EH (cell line): ENCODE measurements at regions not wholly inside any gene's neighbourhood (a gene's known extent, or its start where the extent isn't known, plus 50 kb on each side); places are given as distances from the start of the nearest gene placed in this dataset.
A peak's percentile ranks its signal among the peaks of the same experiment; 100 is the strongest.

ENCODE experiments used
- DNase-seq: peaks from one replicate; pipeline ENCODE4 v3.0.0-alpha.2; 2015; ENCODE audit warnings: low read depth

DNA sequence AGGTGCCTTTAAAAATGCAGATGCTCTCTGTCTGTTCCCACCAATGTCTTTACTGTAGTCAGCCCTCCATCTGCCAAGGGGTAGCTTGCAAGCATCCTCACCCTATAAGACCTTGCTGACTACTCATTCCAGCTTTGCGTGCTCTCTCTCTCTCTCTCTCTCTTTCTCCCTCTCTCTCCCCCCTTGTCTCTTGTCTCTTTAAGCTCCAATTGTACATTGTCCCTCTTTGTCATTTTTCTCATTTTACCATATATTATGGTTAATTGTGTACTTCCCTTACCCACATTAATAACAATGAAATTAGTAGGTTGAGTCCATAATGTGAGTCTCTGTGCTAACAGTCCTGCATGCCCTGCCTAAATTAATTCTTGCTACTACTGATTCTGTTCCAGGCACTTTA is 350.2 kb upstream of the CDH4 start:
- no peak for DNase-seq

DNA sequence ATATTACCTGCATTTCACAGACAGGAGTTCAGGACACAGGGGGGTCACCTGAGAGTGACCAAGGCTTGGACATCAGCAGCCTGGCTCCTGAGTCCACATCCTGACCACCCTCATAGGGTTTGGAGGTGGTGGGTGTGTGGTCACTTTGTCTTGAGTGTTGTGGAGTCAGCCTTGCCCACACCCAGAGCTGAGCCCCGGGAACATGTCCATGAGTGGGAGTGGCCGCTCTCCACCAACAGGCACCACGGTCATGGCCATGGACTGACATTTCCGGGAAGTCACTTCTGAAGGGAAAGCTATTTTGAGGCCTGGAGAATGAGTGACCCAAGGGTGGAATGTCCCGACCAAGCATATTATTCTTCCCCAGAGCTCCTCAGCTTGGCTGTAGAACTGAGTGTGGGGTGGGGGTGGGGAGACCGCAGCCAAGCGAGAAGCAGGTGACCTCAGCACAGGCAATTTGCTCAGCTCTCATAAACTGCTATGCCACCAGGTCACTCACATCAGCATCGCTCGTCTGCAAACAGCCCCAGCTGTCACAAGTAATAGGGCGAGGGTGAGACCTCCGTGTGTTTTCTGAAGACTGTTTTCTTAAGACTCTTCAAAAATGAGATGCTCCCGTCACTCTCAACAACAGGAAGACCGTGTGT is 348.6 kb upstream of the CDH4 start:
- no peak for DNase-seq

DNA sequence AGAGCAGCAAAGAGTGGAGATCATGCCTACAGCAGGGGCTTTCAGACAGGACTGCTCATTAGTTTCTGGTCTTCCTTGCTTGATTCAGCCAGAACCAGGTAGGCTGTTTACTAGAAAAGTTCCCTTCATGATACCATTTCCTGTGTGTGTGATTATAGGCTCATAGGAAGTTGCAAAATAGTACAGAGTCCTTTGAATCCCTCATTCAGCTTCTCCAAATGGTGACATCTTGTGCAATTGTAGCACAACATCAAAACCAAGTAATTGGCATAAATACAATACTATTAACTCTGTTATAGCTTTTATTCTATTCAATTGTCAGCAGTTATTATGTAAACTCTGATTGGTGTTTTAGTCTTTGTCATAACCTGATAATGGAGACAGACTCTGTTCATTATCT is 347.3 kb upstream of the CDH4 start:
- no peak for DNase-seq

DNA sequence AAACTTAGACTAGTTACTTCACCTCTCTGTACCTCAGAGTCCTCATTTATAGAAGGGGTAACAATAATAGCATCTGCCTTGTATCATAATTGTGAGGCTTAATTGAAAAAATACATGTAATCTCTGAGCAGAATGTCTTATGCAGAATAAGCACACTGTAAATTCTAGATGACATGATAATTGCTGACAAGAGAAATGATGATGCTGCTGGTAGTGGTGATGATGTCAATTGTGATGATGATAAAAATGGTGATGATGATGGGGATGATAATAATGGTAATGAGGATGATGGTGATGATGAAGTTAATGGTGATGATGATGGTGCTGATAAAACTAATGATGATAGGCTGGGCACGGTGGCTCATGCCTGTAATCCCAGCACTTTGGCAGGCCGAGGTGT is 346.1 kb upstream of the CDH4 start:
- DNase-seq: no peak

DNA sequence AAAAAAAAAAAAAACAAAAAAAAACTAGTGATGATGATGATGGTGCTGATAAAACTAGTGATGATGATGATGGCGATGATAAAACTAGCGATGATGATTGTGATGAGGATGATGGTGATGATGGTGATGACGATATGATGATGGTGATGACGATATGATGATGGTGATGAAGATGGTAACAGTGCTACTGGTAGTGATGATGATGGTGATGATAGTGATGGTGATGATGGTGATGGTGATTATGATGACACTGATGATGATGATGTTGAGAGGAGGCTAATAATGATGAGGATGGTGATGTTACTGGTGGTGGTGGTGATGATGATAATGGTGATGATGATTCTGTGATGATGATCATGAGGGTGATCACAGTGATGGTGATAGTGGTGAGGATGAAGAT is 345.5 kb upstream of the CDH4 start:
- DNase-seq: no peak

DNA sequence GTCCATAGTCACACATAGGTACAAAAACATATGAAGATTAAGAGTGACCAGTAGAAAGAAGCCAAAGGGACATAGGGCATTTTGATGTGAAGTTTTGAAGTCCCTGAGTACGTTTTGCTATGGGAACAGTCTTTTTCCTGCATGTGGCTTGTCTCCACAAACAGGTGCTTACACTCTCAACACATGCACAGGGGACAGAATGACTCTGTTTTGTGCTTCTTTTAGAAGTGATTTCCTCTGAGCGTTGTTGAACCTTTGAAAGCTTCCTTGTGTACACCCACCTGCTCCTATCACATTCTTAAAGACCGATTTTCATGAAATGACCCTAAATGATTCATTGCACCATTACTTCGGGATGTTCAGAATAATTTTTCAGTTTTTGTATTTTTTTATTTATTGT is 338.8 kb upstream of the CDH4 start:
- DNase-seq: no peak

DNA sequence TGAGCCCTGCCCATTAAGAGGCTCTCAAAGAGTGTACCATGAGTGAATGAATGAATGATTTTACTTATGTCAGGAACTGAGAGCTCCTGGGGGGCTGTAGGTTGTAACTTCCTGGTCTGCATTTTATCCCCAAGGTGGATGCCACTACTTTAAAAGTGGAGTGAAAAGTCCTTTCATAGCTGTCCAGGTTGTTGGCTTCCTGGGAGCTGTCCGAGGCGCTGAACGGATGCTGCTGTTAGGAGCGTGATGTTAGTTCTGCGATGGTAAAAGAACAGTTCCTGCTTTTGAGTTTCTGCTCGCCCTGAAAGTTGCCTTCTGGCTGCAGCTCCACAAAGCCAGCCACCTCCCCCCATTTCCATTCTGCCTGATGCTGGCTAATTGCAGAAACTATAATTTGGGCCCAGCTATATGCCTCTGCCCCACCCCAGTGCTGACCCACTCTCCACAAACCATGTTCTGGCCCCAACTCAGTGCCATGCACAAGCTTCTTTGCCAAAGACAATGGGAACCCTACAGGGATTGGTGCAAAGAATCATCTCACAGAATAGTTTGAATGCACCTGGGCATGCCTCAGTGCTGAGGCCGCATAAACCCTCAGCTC is 330.9 kb upstream of the CDH4 start:
- DNase-seq: peak; percentile 6

DNA sequence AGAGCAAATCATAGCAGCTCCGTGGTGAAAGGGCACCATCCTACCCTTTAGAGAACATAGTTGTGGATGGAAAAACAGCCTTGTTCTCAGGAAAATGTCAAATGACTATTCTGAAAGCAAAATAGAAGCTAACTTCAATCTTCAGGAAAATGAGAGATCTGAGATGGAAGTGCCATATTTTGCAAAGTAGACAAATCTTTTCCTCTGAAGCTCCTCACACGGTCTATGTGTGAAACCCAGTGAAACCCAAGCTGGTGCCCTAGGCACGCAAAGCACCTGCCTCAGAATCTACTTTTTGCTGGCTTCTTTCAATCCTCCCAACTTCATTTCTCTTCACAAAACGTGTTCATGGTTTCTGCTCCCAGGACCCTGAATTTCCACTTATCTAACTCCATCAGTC is 325.2 kb upstream of the CDH4 start:
- no peak for DNase-seq

DNA sequence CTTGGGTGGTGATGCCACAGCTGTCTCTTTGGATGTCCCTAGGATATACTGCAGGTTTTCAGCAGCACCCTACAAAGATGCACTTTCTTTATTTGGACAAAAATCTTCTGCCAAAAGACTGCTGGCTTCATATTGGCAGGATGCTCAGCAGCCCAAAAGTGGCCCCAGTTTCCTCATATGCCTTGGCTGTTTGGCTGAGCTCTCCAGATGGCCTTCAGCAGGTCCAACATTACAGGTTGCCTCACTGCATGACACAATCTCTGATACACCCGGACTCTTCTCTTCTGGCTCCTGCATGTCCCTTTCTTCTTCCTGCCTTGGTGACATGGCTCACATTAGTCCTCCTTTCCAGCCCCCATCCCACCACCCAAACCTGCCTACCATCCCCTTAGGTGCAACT is 323.7 kb upstream of the CDH4 start:
- no peak for DNase-seq

DNA sequence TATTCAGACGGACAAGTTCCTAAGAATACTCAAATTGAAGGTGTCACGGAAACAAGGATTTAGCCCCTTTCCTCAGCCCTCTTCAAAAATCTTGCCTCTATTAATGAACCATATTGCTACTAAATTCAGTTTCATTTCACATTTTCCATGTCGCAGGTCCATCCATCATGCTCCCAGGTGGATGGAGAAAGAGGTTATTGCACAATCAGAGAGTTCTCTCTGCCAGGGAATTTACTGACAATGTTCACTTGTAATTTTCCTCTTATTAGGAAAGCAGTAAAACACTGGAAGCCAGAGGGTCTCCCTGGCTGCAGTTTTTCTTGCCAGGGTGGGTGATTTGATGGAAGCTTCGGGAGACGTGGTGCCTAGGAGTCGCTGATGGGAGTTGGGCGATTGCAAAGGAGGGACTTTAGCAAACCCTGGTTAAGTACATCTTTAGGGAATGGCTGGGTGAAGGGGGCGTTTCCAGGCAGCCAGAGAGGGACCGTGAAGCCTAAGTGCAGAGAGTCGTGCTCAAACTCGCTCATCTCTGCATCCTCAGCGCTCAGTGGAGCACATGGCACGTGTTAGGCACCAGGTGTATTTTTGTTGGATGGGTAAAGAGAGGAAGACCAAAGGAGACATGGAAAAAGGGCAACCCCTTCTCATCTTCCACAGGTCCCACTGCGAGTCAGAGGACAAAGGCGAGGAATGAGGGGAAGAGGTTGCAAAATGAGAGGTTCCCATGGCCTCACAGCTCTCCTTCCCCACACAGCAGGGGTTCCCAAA is 321.9 kb upstream of the CDH4 start:
- DNase-seq: no peak

DNA sequence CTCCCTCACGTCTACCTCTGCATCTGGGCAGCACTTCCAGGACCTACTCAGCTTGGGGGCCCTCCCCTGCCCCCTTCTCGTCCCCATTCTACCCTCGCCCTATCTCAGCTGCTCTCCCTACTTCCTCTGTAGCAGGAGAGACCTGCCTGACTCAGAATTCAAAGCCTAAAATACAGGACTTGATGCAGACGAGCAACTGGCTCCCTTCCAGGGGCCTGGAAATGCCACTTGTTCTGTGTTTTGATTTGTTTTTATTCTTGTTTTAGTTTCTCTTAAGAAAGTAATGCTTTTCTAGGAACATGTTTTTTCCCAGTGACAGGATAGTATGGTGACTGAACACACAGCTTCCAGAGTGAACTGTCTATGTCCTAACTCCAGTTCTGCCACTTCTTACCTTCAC is 320.4 kb upstream of the CDH4 start:
- DNase-seq: no peak

DNA sequence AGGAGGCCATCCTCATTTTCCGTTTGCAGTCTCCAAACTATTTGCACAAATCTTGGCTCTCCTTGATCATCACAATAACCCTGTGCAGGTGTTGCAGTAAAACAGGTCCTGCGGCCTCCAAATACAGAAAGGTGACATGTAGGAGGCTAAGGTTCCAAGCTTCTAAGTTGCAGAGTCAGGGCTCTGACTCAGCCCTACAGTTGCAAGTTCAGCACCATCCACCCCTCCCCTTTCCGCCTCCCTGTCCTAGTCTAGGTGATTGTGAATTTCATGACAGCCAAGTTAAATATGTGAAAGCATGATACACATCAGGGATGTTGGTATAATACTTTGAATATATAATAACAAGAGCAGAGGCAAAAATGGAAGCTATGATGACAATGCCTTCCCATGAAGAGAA is 317.3 kb upstream of the CDH4 start:
- DNase-seq: no peak

DNA sequence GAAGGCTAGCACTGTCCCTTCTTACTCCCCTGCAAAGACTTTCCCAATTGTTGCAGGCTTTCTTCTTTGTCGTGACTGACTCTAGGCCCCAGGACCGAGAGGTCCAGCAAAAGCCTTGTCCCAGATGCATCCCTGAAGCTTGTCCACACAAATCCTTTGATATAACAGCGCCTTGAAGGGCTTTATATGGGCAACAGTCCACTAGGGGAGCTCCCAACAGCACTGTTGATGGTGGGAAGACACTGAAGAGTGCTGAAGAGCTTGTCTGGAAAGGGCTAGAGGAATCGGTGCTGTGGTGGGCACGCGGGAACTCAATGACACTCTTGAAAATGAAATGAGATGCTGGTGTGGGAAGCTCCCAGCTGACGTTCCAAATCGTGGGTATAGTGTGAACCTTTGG is 316.1 kb upstream of the CDH4 start:
- no peak for DNase-seq

DNA sequence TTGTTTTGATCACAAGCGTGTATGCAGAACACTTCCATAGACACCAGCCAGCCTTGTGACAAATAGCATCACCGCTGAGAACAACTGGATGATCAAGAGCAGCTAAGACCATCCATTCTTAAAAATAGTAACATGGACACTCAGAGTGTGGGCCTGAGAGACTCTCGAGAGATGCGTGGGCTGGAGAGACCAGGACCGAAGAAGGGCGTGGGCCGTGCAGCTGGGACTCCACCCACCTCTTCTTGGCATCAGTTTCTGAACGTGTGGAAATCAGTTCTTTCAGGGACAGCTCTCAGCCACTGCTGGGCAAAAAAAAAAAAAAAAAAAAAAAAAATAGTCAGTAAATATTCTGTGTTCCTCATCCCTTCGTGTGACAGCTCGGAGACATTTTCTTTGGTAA is 314.5 kb upstream of the CDH4 start:
- DNase-seq: no peak

DNA sequence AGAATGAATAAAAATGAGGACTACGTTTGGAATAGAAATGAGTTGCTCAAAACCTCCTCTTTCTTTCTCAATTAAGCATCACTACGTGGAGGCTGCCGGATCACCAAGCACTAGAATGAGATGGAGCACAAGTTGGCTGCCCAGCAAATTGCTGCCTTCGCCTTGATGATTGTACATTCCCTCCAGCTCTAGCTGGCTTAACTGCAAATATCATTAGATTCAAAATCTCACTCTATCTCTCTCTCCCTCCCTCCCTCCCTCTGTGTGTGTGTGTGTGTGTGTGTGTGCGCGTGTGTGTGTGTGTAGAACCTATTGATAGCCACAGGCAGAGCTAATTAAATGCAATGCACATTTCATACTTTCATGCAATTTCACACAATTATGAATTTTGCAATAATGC is 310.7 kb upstream of the CDH4 start:
- no peak for DNase-seq

DNA sequence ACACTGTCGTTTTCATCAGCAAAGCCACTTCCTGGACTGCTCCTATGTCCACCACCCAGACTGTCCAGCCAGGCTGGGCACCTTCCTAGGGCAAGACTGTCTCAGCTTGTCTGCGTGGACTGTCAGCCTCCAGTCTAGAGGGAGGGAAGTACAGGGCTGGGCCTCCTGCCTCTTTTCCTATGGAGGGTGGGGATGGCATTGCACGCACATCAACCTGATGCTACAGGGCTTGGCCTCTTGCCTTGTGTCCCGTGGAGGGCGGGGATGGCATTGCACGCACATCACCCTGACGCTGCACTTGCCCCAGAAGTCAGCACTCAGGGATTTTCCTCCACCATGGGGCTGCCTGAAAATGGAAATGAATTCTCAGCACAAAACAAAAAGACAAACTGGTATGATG is 304.2 kb upstream of the CDH4 start:
- DNase-seq: no peak

DNA sequence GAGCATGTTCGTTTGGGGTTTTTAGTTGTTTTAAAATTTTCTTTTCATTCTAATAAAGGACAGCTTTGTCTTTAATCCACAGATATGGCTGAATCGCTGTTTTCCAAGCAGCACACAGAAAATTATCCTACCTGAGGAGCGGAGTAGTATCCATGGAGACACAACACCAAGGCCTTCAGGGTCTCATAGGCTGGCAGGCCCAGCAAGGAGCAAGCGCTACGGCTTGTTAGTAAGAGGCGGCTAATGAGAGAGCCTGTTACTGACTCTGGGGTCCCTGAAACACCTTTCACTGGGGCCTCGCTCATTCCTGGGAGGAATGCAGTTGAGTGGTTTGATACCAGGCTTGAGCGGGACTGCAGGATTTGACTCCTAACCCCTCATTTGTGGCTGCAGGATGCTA is 303.8 kb upstream of the CDH4 start:
- DNase-seq: no peak

DNA sequence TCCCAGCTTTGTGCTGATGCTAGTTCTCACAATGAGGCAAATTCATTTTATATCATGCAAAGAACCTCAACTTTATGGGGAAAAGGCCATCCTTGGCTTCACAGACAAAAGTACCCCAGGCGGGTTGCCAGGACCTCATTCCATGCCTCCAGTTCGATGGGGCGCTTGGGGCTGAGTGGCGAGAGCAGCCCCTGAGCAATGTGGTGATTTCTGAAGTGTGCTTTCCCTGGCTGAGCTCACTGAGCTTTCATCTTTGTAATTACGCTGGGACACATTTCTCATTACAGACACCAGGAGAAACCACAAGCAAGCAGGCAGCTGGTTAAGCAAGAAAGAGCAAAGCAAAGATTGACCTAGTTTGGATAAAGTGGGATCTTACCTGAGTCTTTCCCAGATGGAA is 301.5 kb upstream of the CDH4 start:
- DNase-seq: no peak

DNA sequence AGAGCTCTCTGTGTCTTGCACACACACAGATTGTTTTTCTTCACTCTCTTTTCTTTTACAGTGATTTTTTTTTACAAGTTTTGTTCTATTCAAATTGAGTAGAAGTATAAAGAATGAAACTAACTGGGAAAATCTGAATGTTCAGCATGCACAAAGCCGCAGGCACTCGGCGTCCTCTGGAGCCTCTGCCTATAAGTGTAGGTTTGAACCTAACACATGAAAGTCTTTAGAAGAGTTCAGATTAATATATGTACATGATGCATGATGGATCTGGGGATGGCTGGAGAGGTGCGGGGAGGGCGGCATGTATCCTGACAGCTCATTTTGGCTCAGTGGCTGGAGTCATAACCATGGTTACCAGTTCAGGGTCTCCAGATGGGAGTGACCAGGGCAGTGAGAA is 301.1 kb upstream of the CDH4 start:
- no peak for DNase-seq

DNA sequence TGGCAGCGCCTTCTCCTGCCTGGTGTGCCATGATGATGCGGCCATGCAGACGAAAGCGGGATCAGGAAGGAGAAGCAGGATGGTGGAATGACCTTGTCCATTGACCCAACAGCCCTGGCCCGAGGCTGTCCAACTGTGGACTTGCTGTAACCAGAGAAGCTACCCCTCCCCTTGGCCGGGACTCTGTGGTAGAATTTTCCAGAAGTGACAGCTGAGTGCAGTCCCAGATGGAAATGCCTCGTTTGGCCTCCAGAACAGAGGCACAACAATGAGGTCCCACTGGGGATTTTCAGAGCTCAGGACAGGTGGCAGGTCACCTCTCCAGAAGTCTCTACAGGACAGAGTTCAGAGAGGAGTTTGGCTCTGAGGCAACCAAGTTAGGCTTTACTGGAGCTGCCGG is 299.2 kb upstream of the CDH4 start:
- DNase-seq: no peak

DNA sequence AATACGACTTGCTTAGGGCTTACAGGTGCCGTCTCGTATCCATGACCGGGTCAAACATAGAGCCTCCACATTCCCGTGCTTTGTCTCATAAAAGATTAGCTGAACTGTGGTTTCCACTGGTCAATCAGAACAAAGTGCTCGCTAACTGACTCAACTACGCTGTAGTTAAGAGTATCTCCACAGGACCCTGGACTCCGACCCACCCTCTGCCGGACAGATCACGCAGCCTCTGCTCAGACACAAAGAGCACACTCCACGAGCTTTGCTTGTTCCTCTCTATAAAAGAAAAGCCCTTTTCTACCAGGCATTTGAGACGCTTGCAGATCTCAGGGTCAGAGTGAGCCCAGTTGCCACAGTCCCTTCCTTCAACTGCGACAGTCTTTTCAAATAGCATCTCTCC is 298.7 kb upstream of the CDH4 start:
- no peak for DNase-seq

DNA sequence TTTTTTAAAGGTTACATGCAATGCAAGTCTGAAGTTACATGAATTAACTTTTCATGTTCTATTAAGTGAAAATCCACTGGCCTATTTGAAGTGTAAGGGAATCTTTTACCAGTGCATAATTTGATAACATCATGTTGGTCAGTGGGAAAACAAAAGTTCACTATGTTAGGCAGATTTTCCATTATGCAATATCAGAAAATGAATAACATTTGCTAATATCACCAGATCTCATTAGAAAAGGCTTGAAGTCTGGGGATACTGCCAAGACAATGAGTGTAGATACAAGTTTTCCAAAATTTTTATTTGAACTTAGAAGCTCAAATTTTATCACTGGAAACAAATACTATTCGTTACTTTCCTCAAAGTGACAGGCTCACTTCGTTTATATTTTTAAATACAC is 296.4 kb upstream of the CDH4 start:
- DNase-seq: no peak

DNA sequence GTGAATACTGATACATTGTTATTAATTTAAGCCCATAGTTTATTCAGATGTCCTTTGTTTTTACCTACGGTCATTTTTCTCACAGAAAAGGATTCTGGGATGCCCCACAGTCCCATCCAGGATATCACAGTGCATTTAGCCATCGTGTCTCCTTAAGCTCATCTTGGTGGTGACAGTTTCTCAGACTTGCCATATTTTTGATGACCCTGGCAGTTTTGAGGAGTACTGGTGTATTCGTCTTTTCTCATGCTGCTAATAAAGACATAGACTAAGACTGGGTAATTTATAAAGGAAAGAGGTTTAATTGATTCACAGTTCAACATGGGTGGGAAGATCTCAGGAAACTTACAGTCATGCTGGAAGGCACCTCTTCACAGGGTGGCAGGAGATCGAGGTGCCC is 295.9 kb upstream of the CDH4 start:
- DNase-seq: no peak

DNA sequence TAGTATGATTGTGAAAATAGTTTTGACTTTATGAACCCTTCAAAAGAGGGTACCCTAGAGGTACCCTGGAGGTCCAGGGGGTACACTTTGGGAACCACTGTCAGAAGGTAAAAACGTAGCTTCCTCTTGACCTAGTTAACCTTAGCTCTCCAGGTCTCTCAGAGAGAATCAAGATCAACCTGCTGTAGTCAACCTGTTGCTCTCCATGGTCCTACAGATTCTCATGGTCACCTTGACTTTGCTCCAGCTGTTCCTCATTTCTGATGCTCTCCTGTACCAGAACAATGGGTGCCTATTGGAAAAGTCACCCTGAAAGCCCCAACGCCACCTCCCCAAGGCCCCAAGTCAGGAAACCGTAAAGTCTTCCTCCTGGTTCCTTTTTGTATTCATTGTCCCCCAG is 294.4 kb upstream of the CDH4 start:
- DNase-seq: no peak
